Posterior cingulate gyrus (tissue), 11 donors: ENCODE measurements at regions not wholly inside any gene's neighbourhood (a gene's known extent, or its start where the extent isn't known, plus 50 kb on each side); places are given as distances from the start of the nearest gene placed in this dataset.

Experiments
- DNase-seq, 10 donors: peaks; one replicate each; pipeline versions ENCODE4 v3.0.0 to v3.0.0-alpha.2; 2020 to 2021; ENCODE audit warnings: mixed read lengths in 3 of 10
- intact Hi-C: fragments of 100-400 bp; cut with DNase I; formaldehyde crosslinking; loops from one replicate; pipeline ENCODE4 v1.15.1; 2023

- intact Hi-C loops = no loop called here
- DNase-seq = peak in 1 of 10 donors; percentile 29
These were observed 194.6 kb upstream of the SYT4 start for GRCh38 chr18:43471873-43472272.

- intact Hi-C loops = no loop called here
- DNase-seq = no peak
These were observed 203.8 kb upstream of the SYT4 start for GRCh38 chr18:43481069-43481468.

GRCh38 chr18:43482136-43482535, 204.8 kb upstream of the SYT4 start:
- DNase-seq = peak in 1 of 10 donors; percentile 64
- intact Hi-C loops = no loop called here

- intact Hi-C loops = no loop called here
- no peak for DNase-seq
These were observed 205.3 kb upstream of the SYT4 start for GRCh38 chr18:43482600-43482999.

- no peak for DNase-seq
- intact Hi-C loops = no loop called here
These were observed 207.4 kb upstream of the SYT4 start for GRCh38 chr18:43484710-43485109.

- intact Hi-C loops = no loop called here
- no peak for DNase-seq
These were observed 208.3 kb upstream of the SYT4 start for GRCh38 chr18:43485545-43485963.

GRCh38 chr18:43486462-43486861, 209.2 kb upstream of the SYT4 start:
- DNase-seq = no peak
- intact Hi-C loops = no loop called here

GRCh38 chr18:43501099-43501498, 223.8 kb upstream of the SYT4 start:
- DNase-seq = peak in 8 of 10 donors; percentile 25 to 91 (median 60)
- intact Hi-C loops = no loop called here

- no peak for DNase-seq
- intact Hi-C loops = no loop called here
These were observed 229.6 kb upstream of the SYT4 start for GRCh38 chr18:43506935-43507334.

- DNase-seq = no peak
These were observed 230.7 kb upstream of the SYT4 start for GRCh38 chr18:43507842-43508481.

GRCh38 chr18:43514747-43515146, 237.5 kb upstream of the SYT4 start:
- intact Hi-C loops = no loop called here
- DNase-seq = no peak

More at GRCh38 chr18:43507842-43508481, 230.7 kb upstream of the SYT4 start:
- intact Hi-C loops = no loop called here

- intact Hi-C loops = no loop called here
- no peak for DNase-seq
These were observed 238.2 kb upstream of the SYT4 start for GRCh38 chr18:43515481-43515880.

GRCh38 chr18:43524260-43524659, 247.0 kb upstream of the SYT4 start:
- intact Hi-C loops = no loop called here
- DNase-seq = no peak

GRCh38 chr18:43525169-43525568, 247.9 kb upstream of the SYT4 start:
- DNase-seq = no peak
- intact Hi-C loops = no loop called here

- intact Hi-C loops = no loop called here
- no peak for DNase-seq
These were observed 249.3 kb upstream of the SYT4 start for GRCh38 chr18:43526426-43527145.

GRCh38 chr18:43531438-43531837, 254.1 kb upstream of the SYT4 start:
- intact Hi-C loops = no loop called here

GRCh38 chr18:43533371-43533770, 256.1 kb upstream of the SYT4 start:
- intact Hi-C loops = no loop called here
- no peak for DNase-seq

More at GRCh38 chr18:43531438-43531837, 254.1 kb upstream of the SYT4 start:
- no peak for DNase-seq

- no peak for DNase-seq
- intact Hi-C loops = no loop called here
These were observed 257.2 kb upstream of the SYT4 start for GRCh38 chr18:43534511-43534910.

GRCh38 chr18:43539862-43540261, 262.6 kb upstream of the SYT4 start:
- intact Hi-C loops = no loop called here
- DNase-seq = no peak

GRCh38 chr18:43542016-43542415, 264.7 kb upstream of the SYT4 start:
- intact Hi-C loops = no loop called here
- DNase-seq = no peak

GRCh38 chr18:43543236-43543635, 265.9 kb upstream of the SYT4 start:
- no peak for DNase-seq
- intact Hi-C loops = no loop called here

GRCh38 chr18:43547456-43547855, 270.2 kb upstream of the SYT4 start:
- intact Hi-C loops = no loop called here
- no peak for DNase-seq
